ENCODE measurements at regions not wholly inside any gene's neighbourhood (a gene's known extent, or its start where the extent isn't known, plus 50 kb on each side); places are given as distances from the start of the nearest gene placed in this dataset.

DNA sequence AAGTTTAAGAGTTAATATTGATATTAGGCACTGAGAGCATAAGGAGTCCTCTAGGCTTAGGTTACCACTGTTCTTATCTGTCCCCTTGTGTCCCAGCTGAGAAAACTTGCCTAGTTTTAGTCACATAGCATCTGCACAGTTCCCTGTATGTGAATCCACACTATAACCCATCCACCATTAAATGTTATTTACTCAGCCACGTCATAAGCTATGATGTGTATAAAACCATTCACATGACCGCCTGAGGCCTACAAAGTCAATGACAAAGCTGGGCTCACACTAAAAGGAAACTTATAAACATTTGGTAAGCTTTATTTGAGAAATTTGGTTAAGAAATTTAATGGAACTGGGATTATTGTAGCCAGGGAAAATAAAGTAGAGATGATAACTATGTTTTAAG lies 59.2 kb upstream of the TFAP2D start:
- DNase-seq = no peak

DNA sequence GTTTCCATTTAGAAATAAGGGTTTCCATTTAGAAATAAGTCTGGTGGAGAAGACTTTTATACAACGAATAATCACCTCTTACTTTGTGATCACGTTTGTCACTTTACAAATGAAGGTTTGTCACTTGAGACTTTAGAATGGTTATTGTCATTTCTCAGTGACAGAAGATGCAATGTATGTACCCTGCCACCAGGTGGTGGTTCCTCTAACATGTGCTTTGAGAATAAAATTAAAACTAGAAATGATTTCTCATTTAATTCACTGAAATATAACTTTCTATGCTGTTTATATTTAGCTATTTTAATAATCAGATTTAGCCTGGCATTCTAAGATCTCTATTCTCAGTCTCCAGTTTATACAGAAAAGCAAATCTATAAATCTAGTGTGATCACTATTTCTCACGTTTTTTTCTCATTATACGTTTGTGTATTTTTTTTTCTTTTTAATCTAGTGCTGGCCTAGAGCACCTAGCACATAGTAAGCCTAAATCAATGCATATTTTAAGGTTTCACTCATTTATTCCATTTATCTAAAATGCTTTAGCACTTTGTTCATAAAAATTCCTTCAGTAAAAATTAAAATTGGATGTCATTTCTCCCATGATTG lies 57.4 kb upstream of the TFAP2D start:
- DNase-seq = peak; percentile 42

DNA sequence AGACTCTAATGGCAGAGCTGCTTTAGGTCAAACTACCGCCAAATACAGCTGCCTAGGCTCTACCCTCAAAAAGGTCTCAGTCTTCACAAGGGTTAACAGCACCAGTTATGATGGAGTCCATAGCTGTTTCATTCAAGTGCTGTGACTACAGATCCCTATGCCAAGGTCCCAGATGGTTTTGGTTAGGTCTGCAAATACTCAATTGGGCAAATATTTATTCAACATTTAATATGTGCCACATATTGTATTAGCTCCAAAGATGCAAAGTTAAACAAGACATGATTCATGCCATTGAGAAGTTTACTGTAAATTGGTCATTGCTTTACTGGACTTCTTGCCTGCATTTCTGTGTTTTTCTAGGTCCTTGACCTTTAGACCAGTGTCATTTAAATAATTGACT lies 55.8 kb upstream of the TFAP2D start:
- no peak for DNase-seq

DNA sequence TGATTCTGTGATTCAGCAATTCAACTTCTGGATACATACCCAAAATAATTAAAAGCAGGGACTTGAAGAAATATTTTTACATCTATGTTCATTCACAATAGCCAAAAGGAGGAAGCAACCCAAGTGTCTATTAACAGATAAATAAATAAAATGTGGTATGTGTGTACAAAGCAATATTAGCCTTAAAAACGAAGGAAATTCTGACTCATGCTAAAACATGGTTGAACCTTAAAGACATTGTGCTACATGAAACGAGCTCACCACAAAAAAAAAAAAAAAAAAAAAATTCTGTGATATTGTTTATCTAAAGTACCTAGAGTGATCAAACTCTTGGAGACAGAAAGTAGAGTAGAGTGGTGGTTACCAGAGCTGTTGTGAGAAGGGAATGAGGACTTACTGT lies 54.8 kb upstream of the TFAP2D start:
- DNase-seq = no peak

DNA sequence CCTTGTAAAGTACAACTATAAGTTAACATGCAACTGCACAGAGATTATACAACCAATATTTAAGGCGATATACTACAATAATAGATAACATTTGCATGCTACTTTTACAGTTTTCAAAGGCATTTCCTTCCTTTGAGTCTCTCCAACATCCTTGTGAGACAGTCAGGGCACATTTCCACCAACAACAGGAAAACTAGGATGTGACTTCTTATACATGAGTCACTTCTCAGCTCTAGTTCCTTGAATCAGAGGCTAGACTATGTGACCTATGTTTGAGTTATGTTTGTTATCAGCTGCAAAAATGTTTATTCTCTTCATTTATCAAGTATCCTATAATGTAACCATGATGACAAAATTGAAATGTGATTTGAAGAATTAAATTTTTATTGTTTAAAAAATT lies 51.7 kb upstream of the TFAP2D start:
- no peak for DNase-seq
